ENCODE measurements at regions not wholly inside any gene's neighbourhood (a gene's known extent, or its start where the extent isn't known, plus 50 kb on each side); places are given as distances from the start of the nearest gene placed in this dataset.

- DNase-seq: no peak
These were observed 309.8 kb downstream of the TMEM121 start for GRCh38 chr14:105836160-105836559.

GRCh38 chr14:105836730-105837129 lies 310.3 kb downstream of the TMEM121 start:
- DNase-seq: no peak

- no peak for DNase-seq
These were observed 311.1 kb downstream of the TMEM121 start for GRCh38 chr14:105837349-105838063.

GRCh38 chr14:105838107-105838506 lies 311.7 kb downstream of the TMEM121 start:
- DNase-seq: no peak

GRCh38 chr14:105838591-105839424 lies 312.4 kb downstream of the TMEM121 start:
- no peak for DNase-seq

- no peak for DNase-seq
These were observed 313.3 kb downstream of the TMEM121 start for GRCh38 chr14:105839425-105840265.

GRCh38 chr14:105840266-105841021 lies 314.1 kb downstream of the TMEM121 start:
- no peak for DNase-seq

- DNase-seq: no peak
These were observed 314.9 kb downstream of the TMEM121 start for GRCh38 chr14:105841022-105842009.

- no peak for DNase-seq
These were observed 315.7 kb downstream of the TMEM121 start for GRCh38 chr14:105842105-105842504.

- DNase-seq: no peak
These were observed 317.2 kb downstream of the TMEM121 start for GRCh38 chr14:105843444-105844046.

GRCh38 chr14:105844047-105844630 lies 317.8 kb downstream of the TMEM121 start:
- DNase-seq: no peak

- DNase-seq: no peak
These were observed 318.7 kb downstream of the TMEM121 start for GRCh38 chr14:105844810-105845724.

GRCh38 chr14:105845725-105846309 lies 319.4 kb downstream of the TMEM121 start:
- DNase-seq: no peak

GRCh38 chr14:105846312-105846711 lies 319.9 kb downstream of the TMEM121 start:
- no peak for DNase-seq

GRCh38 chr14:105847400-105847799 lies 321.0 kb downstream of the TMEM121 start:
- no peak for DNase-seq

GRCh38 chr14:105848570-105848969 lies 322.2 kb downstream of the TMEM121 start:
- DNase-seq: no peak

- DNase-seq: no peak
These were observed 323.7 kb downstream of the TMEM121 start for GRCh38 chr14:105849933-105850626.

All from effector CD8-positive, alpha-beta T cell (primary cell).